Pulmonary artery endothelial cell (primary cell): ENCODE measurements at regions not wholly inside any gene's neighbourhood (a gene's known extent, or its start where the extent isn't known, plus 50 kb on each side); places are given as distances from the start of the nearest gene placed in this dataset.

ENCODE experiments used
- DNase-seq: peaks from one replicate; pipeline ENCODE4 v3.0.0-alpha.2; 2011; ENCODE audit warnings: low read depth, low spot score

DNA sequence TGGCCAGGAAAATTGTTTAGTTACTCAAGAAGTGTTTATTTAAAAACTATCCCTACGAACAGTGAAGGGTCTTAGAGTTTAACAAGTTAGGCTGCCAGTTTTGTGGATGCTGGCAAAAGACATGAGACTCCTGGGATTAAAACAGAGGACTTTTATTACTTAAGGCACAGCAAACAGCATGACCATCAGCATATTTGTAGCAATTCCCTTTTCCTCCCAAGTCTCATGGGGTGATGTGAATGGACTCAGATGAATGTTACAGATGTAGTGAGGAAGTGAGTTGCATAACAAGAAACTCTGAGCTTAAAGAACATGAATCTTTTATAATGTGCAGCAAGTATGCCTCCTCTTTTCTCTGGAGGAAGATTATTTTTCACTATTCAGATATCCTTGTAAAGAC lies 695.8 kb downstream of the RPS29 start:
- no peak for DNase-seq

DNA sequence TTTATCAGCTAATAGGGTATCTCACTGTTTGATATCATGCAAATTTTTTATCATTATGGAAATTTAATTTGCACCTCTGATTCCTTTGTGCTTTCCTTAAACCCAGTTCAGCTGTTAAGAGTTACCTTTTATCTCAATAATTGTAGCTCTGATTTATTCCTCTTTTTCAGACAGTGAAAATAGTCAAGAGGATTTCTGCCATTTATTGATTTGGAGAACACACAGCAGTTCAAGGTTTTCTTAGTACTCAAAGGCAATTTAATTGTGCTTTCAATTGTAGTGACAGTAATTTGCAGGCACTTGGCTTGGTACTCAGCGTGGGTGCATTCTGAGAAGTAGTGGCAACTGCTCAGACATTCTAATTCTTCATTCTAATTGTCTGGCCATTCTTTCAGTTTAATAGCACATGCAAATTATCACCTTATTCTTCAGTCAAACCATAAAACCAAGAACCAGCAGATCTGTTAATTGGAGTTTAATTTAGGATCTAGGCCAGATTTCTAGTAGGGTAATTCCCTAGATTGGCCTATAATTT lies 709.3 kb downstream of the RPS29 start:
- no peak for DNase-seq

DNA sequence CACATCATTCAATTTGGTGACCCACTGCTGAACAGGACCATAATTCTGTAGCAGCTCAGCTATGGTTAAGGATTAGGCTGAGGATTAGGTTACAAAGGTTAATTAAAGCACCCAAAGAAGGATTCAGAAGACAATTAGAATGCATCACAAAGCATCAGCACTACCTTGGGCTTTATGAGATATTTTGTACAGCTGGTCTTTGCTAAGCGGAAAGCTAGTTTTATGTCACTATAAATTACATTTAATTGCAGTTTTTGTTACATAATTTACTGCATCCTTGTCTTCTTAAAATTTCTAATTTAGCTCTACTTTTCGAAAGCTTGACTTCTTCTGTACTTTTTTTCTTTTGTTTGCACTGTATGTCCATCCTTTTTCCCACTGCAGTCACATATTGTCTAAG lies 711.5 kb downstream of the RPS29 start:
- no peak for DNase-seq

DNA sequence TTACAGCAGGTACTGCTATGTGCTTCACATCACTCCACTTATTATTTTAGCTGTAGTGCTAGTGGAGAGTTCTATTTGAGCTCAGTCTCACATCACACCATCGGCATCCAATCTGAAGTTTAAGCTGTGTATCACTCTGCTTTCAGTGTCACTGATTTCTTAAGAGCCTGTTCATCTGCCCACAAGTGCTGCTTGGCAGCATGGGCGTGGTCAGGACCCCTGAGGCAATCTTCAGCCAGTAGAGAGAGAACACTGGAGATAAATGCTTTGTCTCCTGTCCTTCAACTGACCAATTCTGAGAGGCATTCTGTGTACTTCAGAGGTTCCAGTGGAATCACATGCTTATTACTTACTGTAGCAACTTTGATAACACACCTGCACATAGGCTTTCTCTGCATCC lies 728.8 kb downstream of the RPS29 start:
- DNase-seq = no peak

DNA sequence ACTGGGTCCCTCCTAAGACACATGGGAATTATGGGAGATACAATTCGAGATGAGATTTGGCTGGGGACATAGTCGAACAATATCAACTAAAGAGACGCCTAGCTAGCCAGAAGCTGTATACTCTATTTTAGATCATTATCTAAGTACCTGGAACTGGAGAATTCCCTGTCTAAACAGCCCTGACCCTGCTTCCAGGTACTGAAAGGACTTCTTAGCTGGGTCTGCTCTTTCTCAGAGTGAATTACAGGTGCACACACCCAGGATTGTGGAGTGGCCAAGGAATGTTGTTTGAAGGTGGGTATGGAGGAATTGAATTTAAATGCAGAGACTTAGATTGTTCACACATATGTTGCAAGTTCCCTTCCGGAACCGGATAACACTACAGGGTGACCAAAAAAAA lies 733.0 kb downstream of the RPS29 start:
- DNase-seq = no peak

DNA sequence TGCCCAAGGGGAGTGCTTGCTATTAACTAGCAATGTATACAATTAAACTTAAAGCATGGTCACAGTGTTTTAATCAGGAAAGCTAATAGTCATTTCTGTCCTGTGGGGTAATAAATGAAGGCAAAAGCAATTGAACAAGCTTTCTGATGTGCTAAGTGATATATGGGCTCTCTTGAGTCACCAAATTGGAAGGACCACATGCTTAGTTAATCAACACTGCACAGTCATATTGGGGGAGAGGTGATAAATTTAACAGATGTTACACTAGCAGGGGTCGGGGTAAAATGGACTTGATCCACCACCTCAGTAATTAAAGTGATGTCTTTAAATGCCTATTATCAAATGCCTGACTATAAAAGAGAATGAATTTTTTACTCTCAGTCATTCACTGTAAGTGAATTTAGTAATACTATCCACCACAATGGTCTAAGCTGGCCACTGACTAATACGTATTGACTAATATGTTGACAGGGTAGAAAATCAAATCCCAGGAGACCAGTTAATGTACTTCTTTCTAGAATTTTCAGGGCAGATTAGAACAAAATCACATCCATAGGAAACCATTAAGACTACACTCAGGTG lies 736.3 kb downstream of the RPS29 start:
- no peak for DNase-seq

DNA sequence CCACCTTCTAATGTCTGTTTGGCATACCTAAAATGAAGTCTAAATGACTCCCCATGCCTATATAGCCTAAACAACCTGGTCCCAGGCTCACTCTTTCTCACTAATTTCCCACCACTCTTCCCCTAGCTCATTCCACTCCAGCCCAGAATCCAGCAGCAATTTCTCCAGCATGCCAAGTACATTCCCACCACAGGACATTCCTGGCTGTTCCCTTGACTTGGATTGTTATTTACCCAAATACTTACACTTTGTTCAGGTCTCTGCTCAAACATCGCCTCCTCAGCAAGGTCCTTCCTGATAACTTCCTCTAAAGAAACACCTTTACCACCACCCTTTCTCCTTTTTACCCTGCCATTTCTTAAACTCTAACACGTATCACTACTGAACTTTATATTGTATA lies 743.4 kb downstream of the RPS29 start:
- no peak for DNase-seq

DNA sequence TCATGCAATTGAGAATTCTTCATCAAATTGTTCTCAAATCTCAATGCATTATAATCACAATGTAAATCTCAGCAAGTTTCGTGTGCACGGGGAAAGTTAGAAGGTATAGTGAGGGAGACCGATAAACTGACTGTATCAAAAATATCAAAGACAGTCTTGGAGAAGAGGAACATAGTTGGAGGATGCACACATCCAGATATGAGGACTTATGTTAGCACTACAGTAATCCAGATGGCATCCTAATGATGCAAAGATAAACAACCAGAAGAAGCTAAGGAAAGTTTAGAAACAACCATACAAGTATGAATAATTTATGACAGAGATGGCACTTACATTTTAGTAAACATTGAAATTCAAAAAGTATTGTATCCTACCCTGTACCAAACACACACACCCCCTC lies 760.1 kb downstream of the RPS29 start:
- no peak for DNase-seq

DNA sequence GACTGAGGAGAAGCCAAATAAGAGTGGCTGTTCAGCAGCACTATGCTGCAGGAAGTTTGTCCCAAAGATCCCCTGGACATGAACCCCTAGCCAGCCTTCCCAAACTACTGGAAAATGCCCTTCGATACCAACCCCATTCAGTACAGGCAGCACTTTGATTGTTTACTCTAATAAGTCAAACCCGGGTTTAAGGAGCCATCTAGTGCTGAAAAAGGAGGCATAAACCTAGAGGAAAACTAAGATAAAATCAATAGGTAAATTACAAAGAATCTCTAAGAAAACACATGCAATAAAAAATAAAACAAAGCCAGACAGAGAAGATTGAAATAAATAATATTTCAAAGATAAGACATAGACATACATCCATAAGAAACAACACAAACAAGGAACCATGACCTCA lies 771.6 kb downstream of the RPS29 start:
- DNase-seq = no peak

DNA sequence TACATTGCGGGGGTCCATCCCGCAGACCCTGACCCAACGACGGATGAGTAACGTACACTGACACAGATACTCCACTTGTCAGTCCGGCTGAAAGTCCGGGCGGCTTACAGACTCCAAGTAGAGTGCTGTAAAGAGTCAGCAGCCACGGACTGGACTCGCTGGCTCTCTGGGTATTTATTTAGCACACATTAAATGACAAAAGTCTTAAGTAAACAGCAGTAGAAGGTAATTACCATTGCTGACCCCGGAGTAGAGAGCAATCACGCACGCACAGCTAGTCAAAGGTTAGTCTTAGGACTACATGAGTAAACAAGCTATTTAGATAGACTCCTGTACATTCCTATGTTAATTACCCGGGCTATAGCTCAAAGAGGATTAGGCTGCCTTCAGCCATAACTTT lies 780.9 kb downstream of the RPS29 start:
- no peak for DNase-seq

DNA sequence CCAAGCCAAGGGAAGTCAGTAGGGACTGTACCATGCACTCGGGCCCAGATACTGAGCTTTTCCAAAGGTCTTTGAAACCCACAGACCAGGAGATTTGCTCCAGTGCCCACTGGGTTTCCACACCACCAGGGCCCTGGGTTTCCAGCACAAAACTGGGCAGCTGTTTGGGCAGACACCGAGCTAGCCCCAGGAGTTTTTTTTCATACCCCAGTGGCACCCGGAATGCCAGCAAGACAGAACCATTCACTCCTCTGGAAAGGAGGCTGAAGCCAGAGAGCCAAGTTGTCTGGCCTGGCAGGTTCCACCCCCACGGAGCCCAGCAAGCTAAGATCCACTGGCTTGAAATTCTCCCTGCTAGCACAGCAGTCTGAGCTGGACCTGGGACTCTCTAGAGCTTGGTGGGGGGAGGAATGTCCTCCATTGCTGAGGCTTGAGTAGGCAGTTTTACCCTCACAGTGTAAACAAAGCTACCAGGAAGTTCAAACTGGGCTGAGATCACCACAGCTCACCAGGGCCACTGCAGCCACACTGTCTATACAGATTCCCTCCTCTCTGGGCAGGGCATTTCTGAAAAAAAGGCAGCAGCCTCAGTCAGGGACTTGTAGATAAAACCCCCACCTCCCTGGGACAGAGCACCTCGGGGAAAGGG lies 793.7 kb downstream of the RPS29 start:
- DNase-seq = no peak

DNA sequence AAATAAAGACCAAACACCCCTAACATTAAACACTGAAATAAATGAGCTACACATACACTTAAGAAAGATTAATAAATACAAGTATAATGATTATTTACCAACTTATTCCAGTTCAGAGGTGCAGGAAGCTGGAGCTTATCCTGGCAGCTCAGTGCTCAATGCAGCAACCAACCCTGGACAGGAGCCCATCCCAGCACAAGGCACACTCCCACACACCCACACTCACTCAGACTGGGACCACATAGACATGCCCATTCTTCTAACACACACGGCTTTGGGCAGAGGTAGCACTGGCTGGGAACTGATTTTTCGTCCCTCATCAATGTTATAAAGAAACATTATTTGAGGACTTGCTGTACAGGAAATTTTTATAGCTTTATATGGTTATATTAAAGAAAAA lies 797.4 kb downstream of the RPS29 start:
- DNase-seq = no peak

DNA sequence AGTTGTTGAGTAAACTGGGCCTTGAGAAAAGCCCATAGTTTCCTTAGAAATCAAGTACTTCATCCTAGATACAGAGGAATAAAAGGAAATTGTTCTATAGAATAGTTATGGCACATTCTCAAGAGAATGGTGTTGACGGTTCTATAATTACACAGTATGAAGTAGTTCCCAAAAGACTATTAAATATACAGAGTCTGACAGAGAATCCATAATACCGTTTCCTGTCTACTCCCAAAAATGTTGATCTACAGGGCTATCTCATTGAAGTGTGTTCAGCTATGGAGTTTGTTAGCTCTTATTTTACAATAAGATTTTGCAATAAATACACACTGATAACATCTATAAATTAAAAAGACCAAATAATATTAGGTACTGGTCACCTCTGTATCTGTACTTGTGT lies 799.7 kb downstream of the RPS29 start:
- DNase-seq = no peak

DNA sequence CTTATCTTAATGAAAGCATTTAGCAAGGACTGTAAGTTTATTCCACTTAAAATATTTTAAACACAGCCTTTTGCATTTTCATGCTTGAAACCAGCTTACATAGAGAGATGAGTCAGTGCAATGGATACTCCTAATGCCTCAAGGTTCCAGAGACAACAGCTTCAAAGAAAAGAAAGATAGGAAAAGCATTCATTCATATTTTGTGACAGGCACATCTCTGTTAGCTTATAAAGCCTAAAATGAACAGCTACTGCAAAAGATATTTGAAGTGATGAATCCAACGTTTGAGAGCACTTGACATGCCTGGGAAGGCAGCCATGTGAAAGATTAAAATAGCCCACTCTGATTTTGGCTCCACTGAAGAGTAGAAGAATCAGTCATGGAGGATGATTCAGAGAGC lies 814.5 kb downstream of the RPS29 start:
- no peak for DNase-seq

DNA sequence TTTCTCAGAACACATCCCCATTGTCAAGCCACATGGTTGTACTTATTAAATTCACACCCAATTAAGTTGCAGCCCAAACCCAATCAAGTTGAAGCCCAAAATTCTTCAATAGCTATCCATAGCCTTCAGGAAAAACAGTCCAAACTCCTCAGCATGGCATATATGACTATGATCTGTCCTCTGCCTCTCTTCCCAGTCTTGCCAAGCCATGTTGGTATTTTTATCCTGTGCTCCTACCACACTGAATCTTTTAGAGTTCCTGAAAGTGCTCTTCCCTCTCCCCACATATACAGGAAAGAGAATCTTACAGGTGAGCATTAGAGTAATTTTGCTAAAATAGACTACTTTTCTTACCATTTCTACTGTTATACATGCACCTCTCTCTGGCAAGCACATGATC lies 834.9 kb downstream of the RPS29 start:
- no peak for DNase-seq

DNA sequence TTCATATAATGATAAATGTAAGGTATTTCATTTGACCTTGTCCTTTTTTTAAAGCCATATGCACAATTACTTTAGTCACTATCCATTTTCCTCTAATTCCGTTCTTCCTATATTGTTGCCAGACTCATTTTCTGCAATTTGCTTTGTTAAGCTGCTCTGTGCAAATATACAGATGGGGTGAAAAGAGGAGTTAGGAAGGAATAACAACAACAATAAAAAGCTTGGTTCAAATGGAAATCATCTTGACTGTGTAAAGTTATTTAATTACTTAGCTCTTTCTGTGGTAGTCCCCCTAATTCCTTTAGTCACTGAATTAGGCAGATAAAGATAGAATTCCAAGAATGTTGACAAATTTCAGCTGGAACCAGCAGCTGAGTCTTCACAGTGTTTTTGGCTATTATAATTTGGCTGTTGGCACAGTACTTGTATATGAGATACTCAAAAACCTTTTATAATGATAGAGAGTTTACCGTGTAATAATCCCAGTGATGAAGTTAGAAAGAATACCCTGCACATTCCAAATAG lies 838.0 kb downstream of the RPS29 start:
- no peak for DNase-seq

DNA sequence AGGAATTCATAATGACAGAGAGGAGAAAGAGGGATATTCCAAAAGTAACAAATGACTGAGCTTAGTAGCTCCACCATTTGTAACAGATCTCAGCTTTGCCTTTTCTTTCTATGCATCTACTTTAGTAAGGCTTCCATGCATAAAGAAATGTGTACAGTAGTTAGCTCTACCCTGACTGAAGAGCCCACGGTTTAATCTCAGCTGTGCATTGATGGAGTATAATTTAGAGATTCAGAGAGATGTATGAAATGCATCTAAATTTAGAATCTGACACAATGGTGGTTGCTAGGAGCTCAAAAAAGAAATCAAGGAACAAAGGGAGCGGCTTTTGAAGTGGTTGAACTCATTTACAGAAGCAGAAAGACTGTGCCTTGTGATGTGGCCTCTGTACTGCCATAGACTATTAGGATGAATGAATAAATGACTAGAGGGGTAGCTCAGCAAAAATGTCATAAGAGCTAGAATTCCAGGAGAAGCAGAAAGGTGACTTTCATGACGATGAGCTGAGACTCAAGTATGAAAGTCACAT lies 838.6 kb downstream of the RPS29 start:
- DNase-seq = no peak

DNA sequence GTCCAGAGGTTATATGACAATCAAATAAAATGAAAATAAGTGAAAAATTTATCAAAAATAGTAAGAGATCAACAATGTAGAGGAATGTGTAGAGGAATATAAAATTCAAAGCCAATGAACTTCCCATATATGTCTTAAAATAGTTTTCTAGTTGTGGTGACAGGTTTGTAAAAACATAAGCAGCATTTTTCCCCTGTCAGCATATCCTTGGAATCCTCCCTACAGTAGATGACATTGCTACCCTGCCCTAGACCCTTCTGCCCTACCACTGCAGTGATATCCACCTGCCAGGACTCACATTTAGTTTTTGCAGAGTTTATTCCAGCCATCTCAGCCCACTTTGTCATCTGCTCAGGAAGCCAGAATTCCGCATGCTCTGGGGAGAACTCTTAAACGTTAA lies 842.0 kb downstream of the RPS29 start:
- DNase-seq = no peak

DNA sequence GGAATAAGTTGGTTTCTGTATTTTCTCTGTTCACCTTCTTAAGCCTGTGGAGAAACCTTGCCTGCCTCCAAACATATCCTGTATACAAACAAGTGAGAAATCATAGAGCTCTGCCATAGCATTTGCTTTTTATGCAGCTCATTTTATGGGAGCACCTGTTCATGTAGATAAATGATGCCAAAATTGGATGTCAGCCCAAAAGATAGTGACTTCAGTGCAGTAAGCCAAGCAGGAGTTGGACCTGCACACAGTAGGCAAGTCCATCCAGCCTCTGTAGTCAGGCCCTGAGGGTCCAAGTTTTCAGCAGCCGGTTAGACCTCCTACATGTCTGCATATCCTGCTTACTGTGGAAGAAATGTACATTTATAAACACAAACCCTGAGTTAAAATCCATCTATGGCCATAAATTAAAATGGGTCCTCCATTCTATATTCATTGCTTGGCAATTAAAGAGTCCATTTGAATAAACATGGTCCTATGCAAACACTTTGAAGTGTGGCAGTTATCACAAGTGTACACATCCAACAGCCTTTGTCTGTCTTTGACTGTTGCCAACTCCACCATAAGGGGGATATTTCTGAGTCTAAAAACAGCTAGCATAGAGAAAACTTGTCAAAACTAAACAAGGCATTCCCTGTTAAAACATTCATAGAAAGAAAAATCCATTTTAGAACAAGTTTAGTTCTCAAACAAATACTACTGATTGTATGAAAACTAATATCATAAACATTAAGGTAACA lies 847.8 kb downstream of the RPS29 start:
- DNase-seq = no peak

DNA sequence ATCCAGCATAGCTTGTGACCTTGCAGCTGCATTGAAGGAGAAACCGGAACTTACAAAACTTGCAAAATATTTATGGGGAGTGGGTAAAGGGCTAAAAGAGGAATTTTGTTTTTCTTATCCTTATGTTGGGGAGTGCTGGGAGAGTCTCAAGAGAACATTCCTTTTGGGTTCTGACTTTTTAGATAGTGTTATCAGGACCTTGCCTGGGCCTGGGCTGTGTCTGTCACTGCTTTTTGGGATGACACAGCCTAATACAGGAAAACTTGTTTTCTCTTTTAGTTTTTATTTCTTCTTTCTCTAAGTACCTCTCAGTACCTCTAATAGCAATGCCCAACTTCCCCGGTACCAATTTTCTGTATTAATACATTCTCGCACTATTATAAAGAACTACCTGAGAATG lies 850.6 kb downstream of the RPS29 start:
- DNase-seq = no peak

DNA sequence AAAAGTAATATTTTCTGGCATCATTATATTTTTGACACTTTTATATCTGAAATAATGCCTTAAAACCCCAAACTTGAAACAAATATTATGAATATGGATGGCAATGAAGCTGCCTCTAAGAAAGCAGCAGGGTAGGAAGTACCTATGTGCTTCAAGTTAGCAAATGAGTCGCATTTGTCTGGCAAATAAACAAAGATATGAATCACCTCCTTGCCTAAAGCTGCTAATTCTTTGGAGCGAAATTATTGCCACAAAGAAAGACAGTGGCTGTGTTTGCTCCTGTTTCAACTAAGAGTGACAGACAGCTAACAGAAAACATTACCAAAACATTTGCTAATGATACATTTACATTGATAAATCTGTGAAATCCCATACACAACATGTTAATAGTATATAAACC lies 854.9 kb downstream of the RPS29 start:
- no peak for DNase-seq

DNA sequence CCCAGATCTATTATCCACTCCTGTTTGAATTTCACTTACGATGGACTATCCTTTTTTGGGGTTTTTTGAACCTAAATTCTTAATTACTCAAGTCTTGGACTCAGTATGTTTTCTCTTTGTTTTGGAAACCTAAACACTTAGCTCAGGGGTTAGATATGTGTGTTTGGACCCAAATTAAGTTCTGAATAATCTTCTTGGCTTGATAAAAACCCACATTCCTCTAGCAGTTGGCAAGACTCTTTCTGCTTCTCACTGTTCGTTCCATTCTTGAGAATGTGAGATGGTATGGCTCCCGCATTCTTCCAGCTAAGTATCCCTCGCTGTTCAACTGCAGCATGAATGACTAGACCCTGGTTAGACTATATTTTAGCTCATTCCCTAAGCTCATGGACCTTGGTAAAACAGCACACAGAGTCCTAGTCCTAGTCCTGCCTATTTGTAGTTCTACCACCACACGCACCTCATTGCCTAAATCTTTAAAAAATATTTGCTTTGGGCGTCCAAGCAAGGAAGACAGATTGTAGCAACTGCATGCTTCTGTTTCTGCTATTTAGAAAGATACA lies 860.0 kb downstream of the RPS29 start:
- DNase-seq = no peak
